CD14-positive monocyte (primary cell): ENCODE measurements at regions not wholly inside any gene's neighbourhood (a gene's known extent, or its start where the extent isn't known, plus 50 kb on each side); places are given as distances from the start of the nearest gene placed in this dataset.

Experiments
- DNase-seq, 3 donors: peaks; one replicate each; pipeline ENCODE4 v3.0.0-alpha.2; 2011 to 2022
- H2AFZ ChIP-seq: 2 replicates; pipeline ENCODE4 v1.6.0; 2012; ENCODE audit warnings: mild to moderate bottlenecking, low read depth, low read length, inconsistent platforms; ENCODE audit not compliant: insufficient read depth, poor library complexity, severe bottlenecking
- H3K27ac ChIP-seq, 2 donors: 1 replicate in 1 of 2; 2 replicates in 1 of 2; pipeline ENCODE4 v1.5.1; 2012 to 2013; ENCODE audit warnings: low read length in 2 of 2, control low read depth in 1 of 2, inconsistent platforms in 1 of 2, low read depth in 1 of 2, mild to moderate bottlenecking in 1 of 2
- H3K27me3 ChIP-seq, 2 donors: one replicate each; pipeline versions ENCODE4 v1.6.0 to v1.6.1; 2011 to 2013; ENCODE audit warnings: low read length in 2 of 2; ENCODE audit not compliant: control insufficient read depth in 2 of 2, insufficient read depth in 2 of 2
- H3K36me3 ChIP-seq, 2 donors: replicated peaks in 1 of 2; 1 replicate in 1 of 2; 2 replicates in 1 of 2; pipeline versions ENCODE4 v1.5.1 to v1.6.1; 2012 to 2013; ENCODE audit warnings: low read length in 2 of 2, control low read depth in 1 of 2, inconsistent platforms in 1 of 2, mild to moderate bottlenecking in 1 of 2; ENCODE audit not compliant: insufficient read depth in 2 of 2, control insufficient read depth in 1 of 2
- H3K4me1 ChIP-seq, 2 donors: 1 replicate in 1 of 2; 2 replicates in 1 of 2; pipeline versions ENCODE4 v1.5.1 to v1.6.1; 2012 to 2013; ENCODE audit warnings: low read length in 2 of 2, control low read depth in 1 of 2, inconsistent platforms in 1 of 2, mild to moderate bottlenecking in 1 of 2, moderate library complexity in 1 of 2; ENCODE audit not compliant: insufficient read depth in 2 of 2, control insufficient read depth in 1 of 2
- H3K4me2 ChIP-seq: replicated peaks from 2 replicates; pipeline ENCODE3; 2012; ENCODE audit warnings: low read length, moderate library complexity, mild to moderate bottlenecking; ENCODE audit not compliant: poor library complexity, severe bottlenecking; ENCODE audit errors: extremely low read depth
- H3K4me3 ChIP-seq, 3 experiments: fragments of 200-600 bp in 1 of 3; sonication (generic) in 1 of 3; replicated peaks in 1 of 3; 1 replicate in 2 of 3; 2 replicates in 1 of 3; pipeline ENCODE4 v1.5.1; 2011 to 2013; ENCODE audit warnings: low read length in 3 of 3, mild to moderate bottlenecking in 3 of 3, control low read depth in 2 of 3, low read depth in 2 of 3, inconsistent platforms in 1 of 3, moderate library complexity in 1 of 3
- H3K79me2 ChIP-seq: 2 replicates; pipeline ENCODE4 v1.6.0; 2012; ENCODE audit warnings: mild to moderate bottlenecking, control low read depth, inconsistent platforms, low read length, moderate library complexity; ENCODE audit not compliant: insufficient read depth
- H3K9ac ChIP-seq: 2 replicates; pipeline ENCODE4 v1.6.0; 2017; ENCODE audit warnings: low read length, mild to moderate bottlenecking; ENCODE audit not compliant: insufficient read depth, poor library complexity, severe bottlenecking
- H3K9me3 ChIP-seq, 2 donors: replicated peaks in 1 of 2; 1 replicate in 1 of 2; 2 replicates in 1 of 2; pipeline versions ENCODE4 v1.5.1 to v1.6.1; 2012 to 2013; ENCODE audit warnings: low read length in 2 of 2, control low read depth in 1 of 2; ENCODE audit not compliant: control insufficient read depth in 1 of 2, insufficient read depth in 1 of 2
- H4K20me1 ChIP-seq: 2 replicates; pipeline ENCODE4 v1.6.0; 2012; ENCODE audit warnings: mild to moderate bottlenecking, low read length, control low read depth, moderate library complexity; ENCODE audit not compliant: insufficient read depth
- H3K27ac Mint-ChIP-seq, 7 donors: one replicate each; pipeline ENCODE4 v1.8.0; 2020; ENCODE audit warnings: mild to moderate bottlenecking in 7 of 7, mixed read lengths in 7 of 7, moderate library complexity in 6 of 7, inconsistent platforms in 2 of 7
- H3K27me3 Mint-ChIP-seq, 3 donors: one replicate each; pipeline ENCODE4 v1.8.0; 2021 to 2022; ENCODE audit warnings: low read depth in 3 of 3, mild to moderate bottlenecking in 3 of 3, mixed read lengths in 3 of 3, moderate library complexity in 3 of 3, inconsistent platforms in 1 of 3
- H3K36me3 Mint-ChIP-seq, 2 donors: one replicate each; pipeline ENCODE4 v1.8.0; 2020; ENCODE audit warnings: mixed read lengths in 2 of 2, inconsistent platforms in 1 of 2, mild to moderate bottlenecking in 1 of 2
- H3K4me1 Mint-ChIP-seq: one replicate; pipeline ENCODE4 v1.8.0; 2020; ENCODE audit warnings: mild to moderate bottlenecking, mixed read lengths
- H3K4me3 Mint-ChIP-seq, 2 donors: one replicate each; pipeline ENCODE4 v1.8.0; 2020; ENCODE audit warnings: mild to moderate bottlenecking in 2 of 2, mixed read lengths in 2 of 2, moderate library complexity in 1 of 2
- H3K9me3 Mint-ChIP-seq, 7 donors: one replicate each; pipeline ENCODE4 v1.8.0; 2020 to 2022; ENCODE audit warnings: mixed read lengths in 7 of 7, mild to moderate bottlenecking in 6 of 7, moderate library complexity in 6 of 7, inconsistent platforms in 2 of 7
- CTCF ChIP-seq: fragments of 200-600 bp; IDR thresholded peaks from one replicate; pipeline ENCODE4 v1.8.0; 2022; ENCODE audit warnings: antibody characterized with exemption, mild to moderate bottlenecking
- whole genome bisulfite sequencing: methylation state at CpG from one replicate; pipeline ENCODE4 v1.1.5; 2013; ENCODE audit warnings: missing lambda C conversion rate; ENCODE audit not compliant: insufficient coverage; 5-methylcytosine and 5-hydroxymethylcytosine counted together
- intact Hi-C, 2 donors: fragments of 100-400 bp; cut with micrococcal nuclease; formaldehyde crosslinking; loops; one replicate each; pipeline versions ENCODE4 v1.15.0 to v1.15.1; 2023

- no peak overlapping the region for H3K27ac ChIP-seq
- H3K27me3 ChIP-seq: no peaks in the 10 kb centered on the region
- WGBS: no CpG with 5 or more reads among the region's 2 CpGs
- Mint-ChIP-seq H3K36me3 (no peaks in the 10 kb centered on the region), H3K4me1 (peaks cover 28% of the 10 kb centered on the region), H3K27ac (peak overlapping the region in 3 of 7 donors; percentile 16 to 57 (median 37)), H3K27me3 (peaks cover 0 to 4% (median 0%) of the 10 kb centered on the region in 3 donors), H3K4me3 (no peak overlapping the region), H3K9me3 (peaks cover 0 to 2% (median 0%) of the 10 kb centered on the region in 7 donors)
- H3K36me3 ChIP-seq: no peaks in the 10 kb centered on the region
- H2AFZ ChIP-seq: peak overlapping the region; percentile 5
- intact Hi-C loops: no loop called here
- no peak overlapping the region for H3K9ac ChIP-seq
- no peaks in the 10 kb centered on the region for H3K9me3 ChIP-seq
- DNase-seq: peak; percentile 34 to 60 (median 53)
- no peaks in the 10 kb centered on the region for H3K79me2 ChIP-seq
- no peak overlapping the region for H3K4me3 ChIP-seq
- no peak overlapping the region for H3K4me2 ChIP-seq
- no peak for TF ChIP-seq CTCF
- no peaks in the 10 kb centered on the region for H4K20me1 ChIP-seq
- peaks cover 12 to 15% of the 10 kb centered on the region in 2 donors for H3K4me1 ChIP-seq
Observed at GRCh38 chr4:78693777-78694456, 82.2 kb upstream of the BMP2K start.

GRCh38 chr4:78694457-78694787 lies 81.7 kb upstream of the BMP2K start:
- no peak overlapping the region for H3K4me3 ChIP-seq
- Mint-ChIP-seq H3K27ac (no peak overlapping the region), H3K27me3 (peaks cover 0 to 4% (median 0%) of the 10 kb centered on the region in 3 donors), H3K4me1 (peaks cover 28% of the 10 kb centered on the region), H3K36me3 (no peaks in the 10 kb centered on the region), H3K9me3 (peaks cover 0 to 2% (median 0%) of the 10 kb centered on the region in 7 donors), H3K4me3 (no peak overlapping the region)
- no peak overlapping the region for H3K27ac ChIP-seq
- peaks cover 12 to 15% of the 10 kb centered on the region in 2 donors for H3K4me1 ChIP-seq
- no peak overlapping the region for H3K4me2 ChIP-seq
- H3K27me3 ChIP-seq: no peaks in the 10 kb centered on the region
- no peaks in the 10 kb centered on the region for H3K79me2 ChIP-seq
- no peaks in the 10 kb centered on the region for H3K36me3 ChIP-seq
- WGBS: 100% methylated on average over 1 of the region's 2 CpGs
- no peak overlapping the region for H2AFZ ChIP-seq
- no peaks in the 10 kb centered on the region for H3K9me3 ChIP-seq
- intact Hi-C loops: no loop called here
- H4K20me1 ChIP-seq: no peaks in the 10 kb centered on the region
- TF ChIP-seq CTCF: no peak
- no peak for DNase-seq
- no peak overlapping the region for H3K9ac ChIP-seq
